Ovary (tissue), 3 donors: ENCODE measurements at regions not wholly inside any gene's neighbourhood (a gene's known extent, or its start where the extent isn't known, plus 50 kb on each side); places are given as distances from the start of the nearest gene placed in this dataset.

Experiments
- POLR2A ChIP-seq: fragments of 450-650 bp; IDR thresholded peaks from one replicate; pipeline ENCODE4 v1.6.1; 2017; ENCODE audit warnings: antibody characterized with exemption, mild to moderate bottlenecking, moderate library complexity
- TF ChIP-seq, protein P1 (sequence below), 3 donors: fragments of 450-650 bp in 2 of 3; fragments of 200-600 bp in 1 of 3; IDR thresholded peaks; one replicate each; pipeline versions ENCODE4 v1.5.1 to v1.8.0; 2016 to 2022; ENCODE audit warnings: antibody characterized with exemption in 3 of 3, mild to moderate bottlenecking in 1 of 3
- donor health status: DM: no; HTN: no; CAD: no.

DNA sequence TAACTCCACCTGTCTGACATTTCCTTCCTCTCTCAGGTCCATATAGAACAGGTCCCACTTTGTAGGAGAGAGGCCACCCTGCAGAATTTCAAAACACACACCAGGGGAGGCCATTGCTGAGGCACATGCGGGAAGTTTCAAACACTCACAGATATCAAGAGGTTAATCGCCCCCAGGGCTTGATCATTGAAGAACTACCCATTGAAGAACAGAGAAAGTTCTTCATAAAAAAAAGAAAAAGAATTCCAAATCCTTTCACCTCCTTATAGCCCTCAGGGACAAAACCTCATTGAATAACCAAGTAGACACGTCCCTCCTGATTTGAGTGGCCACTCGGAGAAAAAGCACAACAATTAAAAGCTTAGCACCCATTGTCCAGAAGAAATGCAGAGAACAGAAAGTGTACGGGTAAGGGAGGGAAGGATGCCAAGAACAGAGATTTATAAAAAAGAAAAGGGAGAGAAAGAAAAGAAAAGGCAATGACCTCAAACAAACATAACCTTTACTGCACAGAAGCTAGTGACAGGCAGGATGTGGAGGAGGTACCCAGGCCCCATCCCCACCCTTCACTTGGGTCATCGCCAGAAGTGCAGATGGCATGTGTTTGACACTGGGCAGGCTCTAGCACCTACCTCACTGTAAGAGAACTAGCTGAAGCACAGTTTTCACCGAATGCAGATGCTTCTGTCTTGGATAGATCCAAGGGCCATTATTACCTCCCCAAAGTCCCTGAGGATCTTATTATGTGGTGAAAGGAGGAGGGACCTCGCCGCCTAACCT, 112.3 kb upstream of the HES1 start:
- TF ChIP-seq, protein P1, sequence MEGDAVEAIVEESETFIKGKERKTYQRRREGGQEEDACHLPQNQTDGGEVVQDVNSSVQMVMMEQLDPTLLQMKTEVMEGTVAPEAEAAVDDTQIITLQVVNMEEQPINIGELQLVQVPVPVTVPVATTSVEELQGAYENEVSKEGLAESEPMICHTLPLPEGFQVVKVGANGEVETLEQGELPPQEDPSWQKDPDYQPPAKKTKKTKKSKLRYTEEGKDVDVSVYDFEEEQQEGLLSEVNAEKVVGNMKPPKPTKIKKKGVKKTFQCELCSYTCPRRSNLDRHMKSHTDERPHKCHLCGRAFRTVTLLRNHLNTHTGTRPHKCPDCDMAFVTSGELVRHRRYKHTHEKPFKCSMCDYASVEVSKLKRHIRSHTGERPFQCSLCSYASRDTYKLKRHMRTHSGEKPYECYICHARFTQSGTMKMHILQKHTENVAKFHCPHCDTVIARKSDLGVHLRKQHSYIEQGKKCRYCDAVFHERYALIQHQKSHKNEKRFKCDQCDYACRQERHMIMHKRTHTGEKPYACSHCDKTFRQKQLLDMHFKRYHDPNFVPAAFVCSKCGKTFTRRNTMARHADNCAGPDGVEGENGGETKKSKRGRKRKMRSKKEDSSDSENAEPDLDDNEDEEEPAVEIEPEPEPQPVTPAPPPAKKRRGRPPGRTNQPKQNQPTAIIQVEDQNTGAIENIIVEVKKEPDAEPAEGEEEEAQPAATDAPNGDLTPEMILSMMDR (IDR thresholded peaks at IDR 0.05) = no peak
- TF ChIP-seq POLR2A = no peak
